ENCODE measurements at regions not wholly inside any gene's neighbourhood (a gene's known extent, or its start where the extent isn't known, plus 50 kb on each side); places are given as distances from the start of the nearest gene placed in this dataset.

GRCh38 chr2:81238462-81238861, 933.9 kb upstream of the LRRTM1 start:
- no peaks in the 10 kb centered on the region for H3K4me1 Mint-ChIP-seq
- ATAC-seq (ENCODE audit: low read depth in 2 of 2) (no peak), DNase-seq (no peak)
- no peaks in the 10 kb centered on the region for H3K36me3 Mint-ChIP-seq
- no peak overlapping the region for H3K4me3 Mint-ChIP-seq
- no peak overlapping the region for H3K27ac Mint-ChIP-seq
- no peaks in the 10 kb centered on the region for H3K27me3 Mint-ChIP-seq
- peaks cover 0 to 18% (median 3%) of the 10 kb centered on the region in 7 donors for H3K9me3 Mint-ChIP-seq

- Mint-ChIP-seq H3K4me1 (no peaks in the 10 kb centered on the region), H3K27me3 (no peaks in the 10 kb centered on the region), H3K27ac (no peak overlapping the region), H3K4me3 (no peak overlapping the region), H3K36me3 (no peaks in the 10 kb centered on the region), H3K9me3 (peaks cover 1 to 18% (median 6%) of the 10 kb centered on the region in 7 donors)
- ATAC-seq (ENCODE audit: low read depth in 2 of 2) (no peak), DNase-seq (no peak)
These were observed 931.0 kb upstream of the LRRTM1 start for GRCh38 chr2:81235601-81236000.

- DNase-seq = no peak
These were observed 930.2 kb upstream of the LRRTM1 start for GRCh38 chr2:81234711-81235110.

GRCh38 chr2:81225756-81226155, 921.2 kb upstream of the LRRTM1 start:
- Mint-ChIP-seq H3K27ac (no peak overlapping the region), H3K9me3 (peaks cover 1 to 9% (median 4%) of the 10 kb centered on the region in 7 donors), H3K4me3 (no peak overlapping the region), H3K4me1 (no peaks in the 10 kb centered on the region), H3K27me3 (no peaks in the 10 kb centered on the region), H3K36me3 (no peaks in the 10 kb centered on the region)
- ATAC-seq (ENCODE audit: low read depth in 2 of 2) = no peak
- DNase-seq = no peak

More at GRCh38 chr2:81234711-81235110, 930.2 kb upstream of the LRRTM1 start:
- Mint-ChIP-seq H3K4me3 (no peak overlapping the region), H3K27me3 (no peaks in the 10 kb centered on the region), H3K4me1 (no peaks in the 10 kb centered on the region), H3K9me3 (peaks cover 1 to 17% (median 6%) of the 10 kb centered on the region in 7 donors), H3K36me3 (no peaks in the 10 kb centered on the region), H3K27ac (no peak overlapping the region)
- ATAC-seq (ENCODE audit: low read depth in 2 of 2) = no peak

- ATAC-seq (ENCODE audit: low read depth in 2 of 2) (no peak), DNase-seq (no peak)
- no peaks in the 10 kb centered on the region for H3K27me3 Mint-ChIP-seq
- no peak overlapping the region for H3K27ac Mint-ChIP-seq
- no peaks in the 10 kb centered on the region for H3K4me1 Mint-ChIP-seq
- H3K9me3 Mint-ChIP-seq = peaks cover 4 to 18% (median 7%) of the 10 kb centered on the region in 7 donors
- no peak overlapping the region for H3K4me3 Mint-ChIP-seq
- no peaks in the 10 kb centered on the region for H3K36me3 Mint-ChIP-seq
These were observed 909.0 kb upstream of the LRRTM1 start for GRCh38 chr2:81213598-81213997.

GRCh38 chr2:81206216-81206615, 901.7 kb upstream of the LRRTM1 start:
- H3K4me1 Mint-ChIP-seq = no peaks in the 10 kb centered on the region
- no peaks in the 10 kb centered on the region for H3K27me3 Mint-ChIP-seq
- no peak overlapping the region for H3K4me3 Mint-ChIP-seq
- no peaks in the 10 kb centered on the region for H3K36me3 Mint-ChIP-seq
- peaks cover 4 to 18% (median 8%) of the 10 kb centered on the region in 7 donors for H3K9me3 Mint-ChIP-seq
- DNase-seq (no peak), ATAC-seq (ENCODE audit: low read depth in 2 of 2) (no peak)
- no peak overlapping the region for H3K27ac Mint-ChIP-seq

- Mint-ChIP-seq H3K4me1 (no peaks in the 10 kb centered on the region), H3K36me3 (peaks cover 0 to 7% of the 10 kb centered on the region in 2 donors), H3K4me3 (no peak overlapping the region), H3K27ac (no peak overlapping the region), H3K27me3 (no peaks in the 10 kb centered on the region), H3K9me3 (peaks cover 0 to 12% (median 5%) of the 10 kb centered on the region in 7 donors)
- DNase-seq (no peak), ATAC-seq (ENCODE audit: low read depth in 2 of 2) (no peak)
These were observed 892.5 kb upstream of the LRRTM1 start for GRCh38 chr2:81196933-81197628.

- Mint-ChIP-seq H3K4me1 (no peaks in the 10 kb centered on the region), H3K27me3 (no peaks in the 10 kb centered on the region), H3K27ac (no peak overlapping the region), H3K4me3 (no peak overlapping the region), H3K36me3 (peaks cover 0 to 7% of the 10 kb centered on the region in 2 donors), H3K9me3 (peaks cover 0 to 12% (median 7%) of the 10 kb centered on the region in 7 donors)
- ATAC-seq (ENCODE audit: low read depth in 2 of 2) (no peak), DNase-seq (no peak)
These were observed 891.9 kb upstream of the LRRTM1 start for GRCh38 chr2:81196383-81196851.

GRCh38 chr2:81195774-81196382, 891.3 kb upstream of the LRRTM1 start:
- ATAC-seq (ENCODE audit: low read depth in 2 of 2) (no peak), DNase-seq (no peak)
- H3K27me3 Mint-ChIP-seq = no peaks in the 10 kb centered on the region
- H3K4me3 Mint-ChIP-seq = no peak overlapping the region
- no peak overlapping the region for H3K27ac Mint-ChIP-seq
- H3K4me1 Mint-ChIP-seq = no peaks in the 10 kb centered on the region
- peaks cover 0 to 7% of the 10 kb centered on the region in 2 donors for H3K36me3 Mint-ChIP-seq
- H3K9me3 Mint-ChIP-seq = peaks cover 0 to 12% (median 7%) of the 10 kb centered on the region in 7 donors

GRCh38 chr2:81195017-81195773, 890.6 kb upstream of the LRRTM1 start:
- Mint-ChIP-seq H3K4me3 (no peak overlapping the region), H3K36me3 (peaks cover 0 to 7% of the 10 kb centered on the region in 2 donors), H3K9me3 (peaks cover 3 to 12% (median 9%) of the 10 kb centered on the region in 7 donors), H3K4me1 (no peaks in the 10 kb centered on the region), H3K27me3 (no peaks in the 10 kb centered on the region), H3K27ac (no peak overlapping the region)
- DNase-seq = no peak
- ATAC-seq (ENCODE audit: low read depth in 2 of 2) = no peak

GRCh38 chr2:81194581-81194980, 890.0 kb upstream of the LRRTM1 start:
- no peaks in the 10 kb centered on the region for H3K27me3 Mint-ChIP-seq
- no peak overlapping the region for H3K27ac Mint-ChIP-seq

GRCh38 chr2:81194176-81194575, 889.6 kb upstream of the LRRTM1 start:
- Mint-ChIP-seq H3K4me3 (no peak overlapping the region), H3K9me3 (peaks cover 3 to 12% (median 9%) of the 10 kb centered on the region in 7 donors), H3K36me3 (peaks cover 0 to 7% of the 10 kb centered on the region in 2 donors), H3K27me3 (no peaks in the 10 kb centered on the region), H3K27ac (no peak overlapping the region), H3K4me1 (no peaks in the 10 kb centered on the region)
- ATAC-seq (ENCODE audit: low read depth in 2 of 2) (no peak), DNase-seq (no peak)

More at GRCh38 chr2:81194581-81194980, 890.0 kb upstream of the LRRTM1 start:
- DNase-seq = no peak
- H3K4me1 Mint-ChIP-seq = no peaks in the 10 kb centered on the region
- peaks cover 0 to 7% of the 10 kb centered on the region in 2 donors for H3K36me3 Mint-ChIP-seq
- peaks cover 3 to 12% (median 9%) of the 10 kb centered on the region in 7 donors for H3K9me3 Mint-ChIP-seq
- ATAC-seq (ENCODE audit: low read depth in 2 of 2) = no peak
- H3K4me3 Mint-ChIP-seq = no peak overlapping the region

- no peak for DNase-seq
- H3K4me1 Mint-ChIP-seq = no peaks in the 10 kb centered on the region
- no peaks in the 10 kb centered on the region for H3K36me3 Mint-ChIP-seq
- peaks cover 0 to 12% (median 3%) of the 10 kb centered on the region in 7 donors for H3K9me3 Mint-ChIP-seq
- H3K4me3 Mint-ChIP-seq = no peak overlapping the region
- no peaks in the 10 kb centered on the region for H3K27me3 Mint-ChIP-seq
- ATAC-seq (ENCODE audit: low read depth in 2 of 2) = no peak
- no peak overlapping the region for H3K27ac Mint-ChIP-seq
These were observed 877.3 kb upstream of the LRRTM1 start for GRCh38 chr2:81181845-81182244.

Measured in naive B cell (primary cell).